ENCODE measurements at regions not wholly inside any gene's neighbourhood (a gene's known extent, or its start where the extent isn't known, plus 50 kb on each side); places are given as distances from the start of the nearest gene placed in this dataset.

- TF ChIP-seq EGR1 (IDR thresholded peaks at IDR 0.05; ENCODE audit: low read depth) (no peak), CEBPB (IDR thresholded peaks at IDR 0.05; ENCODE audit: low read depth) (no peak), FOSL1 (IDR thresholded peaks at IDR 0.05; ENCODE audit: low read depth) (no peak), POLR2A (IDR thresholded peaks at IDR 0.05; ENCODE audit: borderline replicate concordance, extremely low read depth, insufficient read depth, insufficient read length) (no peak), ZFX (IDR thresholded peaks at IDR 0.05) (no peak), POLR2AphosphoS5 (IDR thresholded peaks at IDR 0.05; ENCODE audit: low read depth, low read length) (no peak), EZH2 (IDR thresholded peaks at IDR 0.05) (no peak), CBX3 (IDR thresholded peaks at IDR 0.05; ENCODE audit: low read depth) (no peak)
- TF ChIP-seq, protein P1, sequence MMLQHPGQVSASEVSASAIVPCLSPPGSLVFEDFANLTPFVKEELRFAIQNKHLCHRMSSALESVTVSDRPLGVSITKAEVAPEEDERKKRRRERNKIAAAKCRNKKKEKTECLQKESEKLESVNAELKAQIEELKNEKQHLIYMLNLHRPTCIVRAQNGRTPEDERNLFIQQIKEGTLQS (IDR thresholded peaks at IDR 0.05) = no peak
Observed at GRCh38 chr14:51396222-51396815, 156.3 kb downstream of the TMX1 start (continued).

DNA sequence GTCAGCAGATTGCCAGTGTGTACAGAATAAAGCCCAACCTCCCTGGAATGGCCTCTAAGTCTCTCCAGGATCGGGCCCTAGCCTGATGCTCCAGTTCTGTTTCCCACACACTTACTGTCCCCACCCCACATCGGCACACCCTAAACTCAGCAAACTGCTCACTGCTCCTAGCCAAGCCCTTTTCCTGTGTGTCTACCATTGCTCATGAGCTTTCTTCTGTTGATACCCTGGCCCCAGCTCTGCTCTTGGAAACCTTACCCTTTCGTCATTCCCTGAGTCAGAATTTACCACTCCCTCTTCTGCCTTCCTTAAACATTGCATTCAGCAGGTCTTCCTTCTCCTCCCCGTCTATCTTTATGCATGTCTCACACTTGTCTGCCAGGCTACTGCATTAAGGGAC is 158.9 kb downstream of the TMX1 start:
- POLR2A ChIA-PET = no interaction called here
- CTCF ChIA-PET = interaction anchor here (1.2 kb wide), 1 partner anchor 10 kb away, joined by 3 read pairs; no protein-coding TSS in a partner anchor
- H3K36me3 ChIP-seq (ENCODE audit: control insufficient read depth in 1 of 2, insufficient read depth in 2 of 2, low read length in 2 of 2) = no peaks in the 10 kb centered on the region
- peaks cover 0 to 5% of the 10 kb centered on the region in 2 experiments; a peak in 2 of 4 replicates for H3K4me1 ChIP-seq (ENCODE audit: control insufficient read depth in 1 of 2, insufficient read depth in 2 of 2, low read length in 2 of 2)
- no peak overlapping the region for H3K4me2 ChIP-seq (ENCODE audit: low read length)
- no peaks in the 10 kb centered on the region for H4K20me1 ChIP-seq (ENCODE audit: insufficient read depth)
- H3K9me3 ChIP-seq (ENCODE audit: control insufficient read depth in 1 of 2, insufficient read depth in 1 of 2, low read depth in 1 of 2, low read length in 2 of 2) = no peaks in the 10 kb centered on the region
- intact Hi-C loops (cut with micrococcal nuclease) = no loop called here
- TF ChIP-seq, protein P2, sequence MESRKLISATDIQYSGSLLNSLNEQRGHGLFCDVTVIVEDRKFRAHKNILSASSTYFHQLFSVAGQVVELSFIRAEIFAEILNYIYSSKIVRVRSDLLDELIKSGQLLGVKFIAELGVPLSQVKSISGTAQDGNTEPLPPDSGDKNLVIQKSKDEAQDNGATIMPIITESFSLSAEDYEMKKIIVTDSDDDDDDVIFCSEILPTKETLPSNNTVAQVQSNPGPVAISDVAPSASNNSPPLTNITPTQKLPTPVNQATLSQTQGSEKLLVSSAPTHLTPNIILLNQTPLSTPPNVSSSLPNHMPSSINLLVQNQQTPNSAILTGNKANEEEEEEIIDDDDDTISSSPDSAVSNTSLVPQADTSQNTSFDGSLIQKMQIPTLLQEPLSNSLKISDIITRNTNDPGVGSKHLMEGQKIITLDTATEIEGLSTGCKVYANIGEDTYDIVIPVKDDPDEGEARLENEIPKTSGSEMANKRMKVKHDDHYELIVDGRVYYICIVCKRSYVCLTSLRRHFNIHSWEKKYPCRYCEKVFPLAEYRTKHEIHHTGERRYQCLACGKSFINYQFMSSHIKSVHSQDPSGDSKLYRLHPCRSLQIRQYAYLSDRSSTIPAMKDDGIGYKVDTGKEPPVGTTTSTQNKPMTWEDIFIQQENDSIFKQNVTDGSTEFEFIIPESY (IDR thresholded peaks at IDR 0.05; ENCODE audit: extremely low read depth, insufficient replicate concordance, low read length) = no peak
- TF ChIP-seq POLR2A (IDR thresholded peaks at IDR 0.05; ENCODE audit: borderline replicate concordance, extremely low read depth, insufficient read depth, insufficient read length) = no peak
- TF ChIP-seq POLR2AphosphoS5 (IDR thresholded peaks at IDR 0.05; ENCODE audit: low read depth, low read length) = no peak
- no peak for TF ChIP-seq TCF7L2 (IDR thresholded peaks at IDR 0.05; ENCODE audit: borderline replicate concordance, extremely low read depth, insufficient read depth, insufficient read length)
- TF ChIP-seq EZH2phosphoT487 (IDR thresholded peaks at IDR 0.05; ENCODE audit: borderline replicate concordance) = no peak
- no peak for TF ChIP-seq EZH2 (IDR thresholded peaks at IDR 0.05)
- no peak for TF ChIP-seq ZNF274 (IDR thresholded peaks at IDR 0.05; ENCODE audit: low read depth, low read length)
- ATAC-seq (no peak), DNase-seq (ENCODE audit: low read depth, low spot score) (no peak)
- no peak overlapping the region for H3K27ac ChIP-seq (ENCODE audit: low read depth, low read length)
- no TSS peak for BruUV-seq (replicated peaks)
- H3K9ac ChIP-seq (ENCODE audit: low read length) = no peak overlapping the region
- RAD21 ChIA-PET (ENCODE audit: low non-redundant PET in 1 of 2, low total read pairs in 2 of 2, uncharacterized antibody in 2 of 2, unreplicated experiment in 2 of 2) = no interaction called here
- H3K27me3 ChIP-seq (ENCODE audit: insufficient read depth, low read length) = no peaks in the 10 kb centered on the region
- no peak overlapping the region for H3K4me3 ChIP-seq (replicated peaks in 1 of 2; ENCODE audit: low read depth in 1 of 2, low read length in 2 of 2)
- H3K9me2 ChIP-seq (ENCODE audit: insufficient read depth) = no peaks in the 10 kb centered on the region
- no peaks in the 10 kb centered on the region for H3K79me2 ChIP-seq (ENCODE audit: insufficient read depth, low read length)
- no peak overlapping the region for H2AFZ ChIP-seq (ENCODE audit: low read depth, low read length, poor library complexity, severe bottlenecking)
